ENCODE measurements at regions not wholly inside any gene's neighbourhood (a gene's known extent, or its start where the extent isn't known, plus 50 kb on each side); places are given as distances from the start of the nearest gene placed in this dataset.

DNA sequence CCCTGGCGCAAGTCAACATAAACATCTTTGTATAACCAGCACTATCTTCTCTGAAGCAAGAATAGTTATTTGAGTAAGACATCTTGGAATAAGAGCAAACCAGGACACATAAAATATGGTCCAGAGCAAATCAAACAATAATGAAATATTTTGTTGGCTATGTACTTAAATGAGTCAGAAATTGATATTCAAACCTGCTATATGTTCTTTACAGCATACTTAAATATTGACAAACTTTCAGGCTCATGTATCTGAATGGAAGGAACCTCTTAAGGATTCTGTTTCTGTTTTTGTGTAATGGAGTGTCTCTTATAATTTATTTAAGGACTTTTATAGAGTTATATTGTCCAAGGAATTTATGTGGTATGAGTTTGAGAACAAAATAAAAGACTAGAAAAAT lies 747.3 kb downstream of the EFNA5 start:
- no peak for TF ChIP-seq POLR2AphosphoS5 (IDR thresholded peaks at IDR 0.05)
- TF ChIP-seq, protein P1, sequence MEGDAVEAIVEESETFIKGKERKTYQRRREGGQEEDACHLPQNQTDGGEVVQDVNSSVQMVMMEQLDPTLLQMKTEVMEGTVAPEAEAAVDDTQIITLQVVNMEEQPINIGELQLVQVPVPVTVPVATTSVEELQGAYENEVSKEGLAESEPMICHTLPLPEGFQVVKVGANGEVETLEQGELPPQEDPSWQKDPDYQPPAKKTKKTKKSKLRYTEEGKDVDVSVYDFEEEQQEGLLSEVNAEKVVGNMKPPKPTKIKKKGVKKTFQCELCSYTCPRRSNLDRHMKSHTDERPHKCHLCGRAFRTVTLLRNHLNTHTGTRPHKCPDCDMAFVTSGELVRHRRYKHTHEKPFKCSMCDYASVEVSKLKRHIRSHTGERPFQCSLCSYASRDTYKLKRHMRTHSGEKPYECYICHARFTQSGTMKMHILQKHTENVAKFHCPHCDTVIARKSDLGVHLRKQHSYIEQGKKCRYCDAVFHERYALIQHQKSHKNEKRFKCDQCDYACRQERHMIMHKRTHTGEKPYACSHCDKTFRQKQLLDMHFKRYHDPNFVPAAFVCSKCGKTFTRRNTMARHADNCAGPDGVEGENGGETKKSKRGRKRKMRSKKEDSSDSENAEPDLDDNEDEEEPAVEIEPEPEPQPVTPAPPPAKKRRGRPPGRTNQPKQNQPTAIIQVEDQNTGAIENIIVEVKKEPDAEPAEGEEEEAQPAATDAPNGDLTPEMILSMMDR (IDR thresholded peaks at IDR 0.05): no peak
